ENCODE measurements at regions not wholly inside any gene's neighbourhood (a gene's known extent, or its start where the extent isn't known, plus 50 kb on each side); places are given as distances from the start of the nearest gene placed in this dataset.

DNA sequence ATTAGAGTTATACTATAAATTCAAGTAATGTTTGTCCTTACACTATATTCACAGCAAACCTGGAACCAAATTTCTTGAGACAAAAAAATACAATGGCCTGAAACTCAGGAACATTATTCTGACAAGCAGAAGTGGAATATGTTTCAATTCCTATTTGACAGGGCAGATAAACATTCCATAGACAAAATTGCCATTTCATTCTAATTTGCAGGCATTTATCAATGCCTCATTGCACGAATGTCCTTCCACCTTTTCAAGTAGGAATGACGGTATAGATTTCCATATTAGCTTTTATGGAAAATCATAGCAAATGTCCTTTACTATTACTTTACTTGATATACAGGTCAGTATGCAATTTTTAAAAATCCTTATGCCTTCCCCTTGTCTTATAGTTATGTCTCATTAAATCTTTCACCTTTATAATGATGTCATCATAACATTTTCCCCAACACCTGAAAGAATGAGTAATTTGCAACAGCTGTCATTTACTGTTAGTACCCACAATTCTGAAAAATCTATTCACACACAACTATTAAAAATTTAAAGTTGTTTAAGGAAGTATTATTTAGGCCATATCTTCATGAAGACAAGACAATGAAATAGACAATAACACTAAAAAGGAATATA lies 299.7 kb upstream of the SEMA3C start:
- TF ChIP-seq, protein P1, sequence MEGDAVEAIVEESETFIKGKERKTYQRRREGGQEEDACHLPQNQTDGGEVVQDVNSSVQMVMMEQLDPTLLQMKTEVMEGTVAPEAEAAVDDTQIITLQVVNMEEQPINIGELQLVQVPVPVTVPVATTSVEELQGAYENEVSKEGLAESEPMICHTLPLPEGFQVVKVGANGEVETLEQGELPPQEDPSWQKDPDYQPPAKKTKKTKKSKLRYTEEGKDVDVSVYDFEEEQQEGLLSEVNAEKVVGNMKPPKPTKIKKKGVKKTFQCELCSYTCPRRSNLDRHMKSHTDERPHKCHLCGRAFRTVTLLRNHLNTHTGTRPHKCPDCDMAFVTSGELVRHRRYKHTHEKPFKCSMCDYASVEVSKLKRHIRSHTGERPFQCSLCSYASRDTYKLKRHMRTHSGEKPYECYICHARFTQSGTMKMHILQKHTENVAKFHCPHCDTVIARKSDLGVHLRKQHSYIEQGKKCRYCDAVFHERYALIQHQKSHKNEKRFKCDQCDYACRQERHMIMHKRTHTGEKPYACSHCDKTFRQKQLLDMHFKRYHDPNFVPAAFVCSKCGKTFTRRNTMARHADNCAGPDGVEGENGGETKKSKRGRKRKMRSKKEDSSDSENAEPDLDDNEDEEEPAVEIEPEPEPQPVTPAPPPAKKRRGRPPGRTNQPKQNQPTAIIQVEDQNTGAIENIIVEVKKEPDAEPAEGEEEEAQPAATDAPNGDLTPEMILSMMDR (IDR thresholded peaks at IDR 0.05) = no peak
- no peak for TF ChIP-seq POLR2A (IDR thresholded peaks at IDR 0.05)

All from adrenal gland (tissue), 5 donors.